IMR-90 (cell line): ENCODE measurements at regions not wholly inside any gene's neighbourhood (a gene's known extent, or its start where the extent isn't known, plus 50 kb on each side); places are given as distances from the start of the nearest gene placed in this dataset.

ENCODE experiments used
- ATAC-seq: fragments of 200-7000 bp; cut with Tn5 transposase; 2 replicates; pipeline ENCODE4 v1.9.1; 2020; ENCODE audit warnings: low read depth, mild to moderate bottlenecking, moderate library complexity
- BruUV-seq: library from RNA; stranded (reverse); fragments of 400-500 nt; replicated peaks from 2 replicates; lab custom pipeline; 2021; lab: Mats Ljungman, UMichigan
- CTCF ChIA-PET: fragments of 300-600 bp; formaldehyde crosslinking; extraction: SDS; loops from one replicate; lab custom pipeline; 2021; ENCODE audit warnings: antibody characterized with exemption; lab: Yijun Ruan, JAX
- POLR2A ChIA-PET: fragments of 300-600 bp; sonication (Branson Sonifier 250); formaldehyde crosslinking; loops from one replicate; lab custom pipeline; 2022; ENCODE audit warnings: antibody characterized with exemption; ENCODE audit not compliant: unreplicated experiment; lab: Charles Lee
- DNase-seq: peaks from one replicate; pipeline ENCODE4 v3.0.0; 2013
- H2AFZ ChIP-seq: replicated peaks from 2 replicates; pipeline ENCODE3; 2013; ENCODE audit warnings: low read length, mild to moderate bottlenecking; ENCODE audit not compliant: poor library complexity
- H2AK5ac ChIP-seq: 2 replicates; pipeline ENCODE4 v1.6.1; 2013; ENCODE audit warnings: low read depth, low read length, inconsistent platforms
- H2AK9ac ChIP-seq: replicated peaks from 2 replicates; pipeline ENCODE3; 2013; ENCODE audit warnings: mild to moderate bottlenecking, low read depth, low read length, moderate library complexity; ENCODE audit not compliant: poor library complexity
- H2BK120ac ChIP-seq: 2 replicates; pipeline ENCODE4 v1.6.1; 2013; ENCODE audit warnings: low read depth, low read length, inconsistent platforms
- H2BK15ac ChIP-seq: 3 replicates; pipeline ENCODE4 v1.6.1; 2013; ENCODE audit warnings: low read depth, low read length, inconsistent platforms
- H2BK20ac ChIP-seq: 2 replicates; pipeline ENCODE4 v1.6.1; 2013; ENCODE audit warnings: low read depth, mild to moderate bottlenecking, inconsistent platforms, low read length, moderate library complexity
- H2BK5ac ChIP-seq: 2 replicates; pipeline ENCODE4 v1.6.1; 2013; ENCODE audit warnings: mild to moderate bottlenecking, low read depth, low read length, inconsistent platforms; ENCODE audit not compliant: poor library complexity, severe bottlenecking
- H3K14ac ChIP-seq: replicated peaks from 2 replicates; pipeline ENCODE4 v1.6.1; 2013; ENCODE audit warnings: low read depth, low read length, inconsistent platforms
- H3K18ac ChIP-seq: 2 replicates; pipeline ENCODE4 v1.6.1; 2013; ENCODE audit warnings: low read depth, low read length, control low read depth
- H3K23ac ChIP-seq: 2 replicates; pipeline ENCODE4 v1.6.1; 2013; ENCODE audit warnings: low read depth, low read length, inconsistent platforms
- H3K27ac ChIP-seq: 2 replicates; pipeline ENCODE4 v1.5.1; 2013; ENCODE audit warnings: mild to moderate bottlenecking, control low read depth, low read length; ENCODE audit not compliant: insufficient read depth
- H3K27me3 ChIP-seq: 2 replicates; pipeline ENCODE4 v1.6.1; 2013; ENCODE audit warnings: low read length; ENCODE audit not compliant: control insufficient read depth, insufficient read depth
- H3K36me3 ChIP-seq: 2 replicates; pipeline ENCODE4 v1.6.1; 2013; ENCODE audit warnings: low read length, mixed read lengths; ENCODE audit not compliant: control insufficient read depth, insufficient read depth
- H3K4ac ChIP-seq: 2 replicates; pipeline ENCODE4 v1.6.1; 2013; ENCODE audit warnings: low read depth, low read length, inconsistent platforms
- H3K4me1 ChIP-seq: 2 replicates; pipeline ENCODE4 v1.6.1; 2013; ENCODE audit warnings: low read length, mixed read lengths; ENCODE audit not compliant: control insufficient read depth, insufficient read depth
- H3K4me2 ChIP-seq: 2 replicates; pipeline ENCODE4 v1.6.1; 2013; ENCODE audit warnings: low read depth, mild to moderate bottlenecking, control low read depth, low read length, moderate library complexity
- H3K4me3 ChIP-seq: 2 replicates; pipeline ENCODE4 v1.5.1; 2013; ENCODE audit warnings: low read depth, mild to moderate bottlenecking, control low read depth, low read length, moderate library complexity; ENCODE audit not compliant: insufficient read depth
- H3K56ac ChIP-seq: 2 replicates; pipeline ENCODE4 v1.6.1; 2013; ENCODE audit warnings: low read length, inconsistent platforms; ENCODE audit not compliant: insufficient read depth; ENCODE audit errors: extremely low read depth
- H3K79me1 ChIP-seq, 2 experiments: 2 replicates each; pipeline ENCODE4 v1.6.1; 2013; ENCODE audit warnings: low read length in 2 of 2, inconsistent platforms in 1 of 2, low read depth in 1 of 2
- H3K9ac ChIP-seq: 2 replicates; pipeline ENCODE4 v1.6.1; 2013; ENCODE audit warnings: low read depth, low read length, control low read depth
- H3K9me1 ChIP-seq: 2 replicates; pipeline ENCODE4 v1.6.1; 2013; ENCODE audit warnings: low read length, inconsistent platforms; ENCODE audit not compliant: insufficient read depth
- H3K9me3 ChIP-seq: 2 replicates; pipeline ENCODE4 v1.6.1; 2013; ENCODE audit warnings: low read length; ENCODE audit not compliant: control insufficient read depth, insufficient read depth
- H4K20me1 ChIP-seq: 2 replicates; pipeline ENCODE4 v1.6.1; 2013; ENCODE audit warnings: low read length, inconsistent platforms; ENCODE audit not compliant: insufficient read depth
- H4K5ac ChIP-seq: 2 replicates; pipeline ENCODE4 v1.6.1; 2013; ENCODE audit warnings: mild to moderate bottlenecking, low read depth, low read length, control low read depth
- H4K8ac ChIP-seq, 2 experiments: 2 replicates each; pipeline ENCODE4 v1.6.1; 2013; ENCODE audit warnings: low read depth in 2 of 2, low read length in 2 of 2, control low read depth in 1 of 2, inconsistent platforms in 1 of 2
- H4K91ac ChIP-seq: 2 replicates; pipeline ENCODE4 v1.6.1; 2013; ENCODE audit warnings: low read depth, low read length, inconsistent platforms; ENCODE audit not compliant: insufficient read depth
- CHD1 ChIP-seq: IDR thresholded peaks from 2 replicates; pipeline ENCODE4 v1.6.1; 2012; ENCODE audit warnings: low read depth, low read length, improper control_type of control experiment
- CTCF ChIP-seq: conservative IDR thresholded peaks from 2 replicates; pipeline ENCODE4 v1.5.1; 2012; ENCODE audit warnings: mild to moderate bottlenecking, low read depth, low read length, improper control_type of control experiment
- FOS ChIP-seq: fragments of 150-350 bp; IDR thresholded peaks from 2 replicates; pipeline ENCODE4 v1.6.1; 2016; ENCODE audit warnings: low read depth, low read length
- MAFK ChIP-seq: IDR thresholded peaks from 2 replicates; pipeline ENCODE4 v1.6.1; 2012; ENCODE audit warnings: low read depth, low read length, improper control_type of control experiment
- MXI1 ChIP-seq: IDR thresholded peaks from 2 replicates; pipeline ENCODE4 v1.6.1; 2012; ENCODE audit warnings: low read depth, mild to moderate bottlenecking, low read length, moderate library complexity, borderline replicate concordance
- RAD21 ChIP-seq: IDR thresholded peaks from 2 replicates; pipeline ENCODE4 v1.6.1; 2012; ENCODE audit warnings: low read length, improper control_type of control experiment
- RCOR1 ChIP-seq: IDR thresholded peaks from 2 replicates; pipeline ENCODE4 v1.6.1; 2012; ENCODE audit warnings: mild to moderate bottlenecking, low read length, improper control_type of control experiment; ENCODE audit not compliant: insufficient replicate concordance
- RFX5 ChIP-seq: IDR thresholded peaks from 2 replicates; pipeline ENCODE4 v1.8.0; 2012; ENCODE audit warnings: low read depth, mild to moderate bottlenecking, low read length, moderate library complexity
- SMC3 ChIP-seq: fragments of 150-350 bp; IDR thresholded peaks from 2 replicates; pipeline ENCODE4 v1.6.1; 2016; ENCODE audit warnings: low read depth, mild to moderate bottlenecking, antibody characterized with exemption, low read length, moderate library complexity
- USF2 ChIP-seq: fragments of 150-350 bp; IDR thresholded peaks from 2 replicates; pipeline ENCODE4 v1.6.1; 2017; ENCODE audit warnings: mild to moderate bottlenecking, antibody characterized with exemption, low read length, low read depth
- WGBS, 2 experiments: methylation state at CpG; one replicate each; pipeline versions ENCODE4 v1.1.5 to v1.1.7; 2013; ENCODE audit warnings: missing lambda C conversion rate in 2 of 2; ENCODE audit not compliant: insufficient read length in 1 of 2; ENCODE audit errors: extremely low coverage in 2 of 2; 5-methylcytosine and 5-hydroxymethylcytosine counted together
- dilution Hi-C: fragments of 300-500 bp; cut with HindIII; formaldehyde crosslinking; loops from one replicate; pipeline ENCODE4 v1.14.3; 2018; ENCODE audit warnings: low sequenced_read_pairs; ENCODE audit not compliant: unreplicated experiment
- in situ Hi-C: fragments of 300-500 bp; cut with MboI; formaldehyde crosslinking; loops from 3 replicates; pipeline ENCODE4 v1.14.3; 2019; ENCODE audit warnings: low sequenced_read_pairs, inconsistent platforms, mixed read lengths
- intact Hi-C: fragments of 100-400 bp; cut with micrococcal nuclease; formaldehyde crosslinking; loops from 2 replicates; pipeline ENCODE4 v1.10.0; 2022

- TF ChIP-seq SMC3 (no peak), MAFK (no peak), FOS (no peak), RAD21 (no peak), CTCF (no peak), RFX5 (no peak), RCOR1 (no peak), MXI1 (no peak), CHD1 (no peak), USF2 (no peak)
- Histone ChIP-seq H2BK120ac (no peak overlapping the region), H4K5ac (no peak overlapping the region), H2AK5ac (no peak overlapping the region), H2BK15ac (no peak overlapping the region), H3K36me3 (no peaks in the 10 kb centered on the region), H3K27ac (no peak overlapping the region), H2AK9ac (no peak overlapping the region), H2BK20ac (no peak overlapping the region), H3K27me3 (peaks cover 12% of the 10 kb centered on the region), H4K20me1 (no peaks in the 10 kb centered on the region), H3K23ac (no peak overlapping the region), H3K14ac (no peak overlapping the region), H4K91ac (no peak overlapping the region), H3K9me1 (no peaks in the 10 kb centered on the region), H3K18ac (no peak overlapping the region), H3K4me2 (no peak overlapping the region; the same call in 1 of the 2 replicates), H3K56ac (no peak overlapping the region), H2BK5ac (no peak overlapping the region), H2AFZ (no peak overlapping the region), H3K9ac (no peak overlapping the region), H3K4me3 (no peak overlapping the region), H3K79me1 (no peaks in the 10 kb centered on the region), H3K4me1 (no peaks in the 10 kb centered on the region), H4K8ac (no peak overlapping the region), H3K4ac (no peak overlapping the region), H3K9me3 (no peaks in the 10 kb centered on the region)
- ChIA-PET CTCF (interaction anchor here (0.8 kb wide), 1 partner anchor 13 kb away, joined by 3 read pairs; no protein-coding TSS in a partner anchor), POLR2A (no interaction called here)
- in situ Hi-C loops = no loop called here
- WGBS, 2 experiments = 0% methylated on average over 4 of the region's 10 CpGs; no CpG with 5 or more reads in 1 of the 2 experiments
- dilution Hi-C loops = no loop called here
- DNase-seq (no peak), ATAC-seq (no peak; the same call in 1 of the 2 replicates)
- BruUV-seq = no TSS peak
- intact Hi-C loops = no loop called here
These were observed 271.6 kb downstream of the GFRA1 start for GRCh38 chr10:116001262-116001857.
